ENCODE measurements at regions not wholly inside any gene's neighbourhood (a gene's known extent, or its start where the extent isn't known, plus 50 kb on each side); places are given as distances from the start of the nearest gene placed in this dataset.

GRCh38 chr3:6771171-6771570 lies 89.7 kb upstream of the GRM7 start:
- no peak for TF ChIP-seq ZNF7 (CRISPR knock-in tag; IDR thresholded peaks at IDR 0.05)
- TF ChIP-seq CTCF (CRISPR knock-in tag; IDR thresholded peaks at IDR 0.05) = no peak
- TF ChIP-seq ZNF451 (CRISPR knock-in tag; IDR thresholded peaks at IDR 0.05) = no peak
